AG04450 (cell line): ENCODE measurements at regions not wholly inside any gene's neighbourhood (a gene's known extent, or its start where the extent isn't known, plus 50 kb on each side); places are given as distances from the start of the nearest gene placed in this dataset.

Source experiments
- CTCF ChIA-PET: fragments of 300-600, 350-600 bp; formaldehyde crosslinking; extraction: SDS; loops from one replicate; lab custom pipeline; 2022; ENCODE audit warnings: antibody characterized with exemption, inconsistent platforms; lab: Charles Lee
- POLR2A ChIA-PET: fragments of 350-600 bp; formaldehyde crosslinking; extraction: SDS; loops from one replicate; lab custom pipeline; 2021; ENCODE audit warnings: antibody characterized with exemption, inconsistent platforms; lab: Yijun Ruan, JAX
- DNase-seq: peaks from one replicate; pipeline ENCODE4 v3.0.0-alpha.2; 2011; ENCODE audit warnings: low read depth, low spot score
- H3K27ac ChIP-seq: one replicate; pipeline ENCODE4 v1.5.1; 2012; ENCODE audit warnings: low read depth, low read length, control low read depth
- H3K27me3 ChIP-seq: one replicate; pipeline ENCODE4 v1.6.0; 2012; ENCODE audit warnings: low read length; ENCODE audit not compliant: control insufficient read depth, insufficient read depth
- H3K4me3 ChIP-seq: 2 replicates; pipeline ENCODE4 v1.5.1; 2011; ENCODE audit warnings: mild to moderate bottlenecking, low read depth, low read length, control low read depth
- H3K9me3 ChIP-seq: 2 replicates; pipeline ENCODE4 v1.5.1; 2012; ENCODE audit warnings: low read length; ENCODE audit not compliant: control insufficient read depth, insufficient read depth
- CTCF ChIP-seq: IDR thresholded peaks from 2 replicates; pipeline ENCODE4 v1.5.1; 2011; ENCODE audit warnings: low read depth, low read length, control low read depth, inconsistent platforms

GRCh38 chr6:1062786-1063545 is 248.9 kb upstream of the FOXQ1 start:
- peaks cover 5% of the 10 kb centered on the region for H3K27me3 ChIP-seq
- POLR2A ChIA-PET: no interaction called here
- no peak for TF ChIP-seq CTCF
- H3K4me3 ChIP-seq: no peak overlapping the region
- H3K27ac ChIP-seq: no peak overlapping the region
- CTCF ChIA-PET: no interaction called here
- H3K9me3 ChIP-seq: no peaks in the 10 kb centered on the region
- DNase-seq: no peak

DNA sequence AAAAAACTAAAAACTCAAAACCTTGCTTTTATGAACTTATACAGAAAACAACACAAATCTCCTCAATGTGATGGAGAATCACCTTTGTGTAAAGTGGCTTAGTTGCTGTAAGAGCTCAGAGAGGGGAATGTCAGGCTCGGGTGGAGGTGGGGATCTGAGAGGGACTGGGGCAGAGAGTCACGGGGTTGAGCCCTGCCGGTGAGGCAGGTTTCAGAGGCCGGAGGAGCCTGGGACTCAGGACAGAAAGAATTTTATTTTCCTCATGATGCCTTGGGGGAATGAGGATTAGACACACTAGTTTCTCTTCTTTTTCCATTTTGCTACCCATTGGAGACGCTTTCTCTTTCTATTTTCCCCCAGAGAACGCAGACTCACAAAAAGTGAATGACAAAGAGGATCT is 252.3 kb upstream of the FOXQ1 start:
- ChIA-PET CTCF (no interaction called here), POLR2A (no interaction called here)
- peaks cover 5% of the 10 kb centered on the region for H3K27me3 ChIP-seq
- no peak overlapping the region for H3K4me3 ChIP-seq
- no peak for DNase-seq
- no peak for TF ChIP-seq CTCF
- H3K27ac ChIP-seq: no peak overlapping the region
- H3K9me3 ChIP-seq: peaks cover 3% of the 10 kb centered on the region; the same call in 1 of the 2 replicates

DNA sequence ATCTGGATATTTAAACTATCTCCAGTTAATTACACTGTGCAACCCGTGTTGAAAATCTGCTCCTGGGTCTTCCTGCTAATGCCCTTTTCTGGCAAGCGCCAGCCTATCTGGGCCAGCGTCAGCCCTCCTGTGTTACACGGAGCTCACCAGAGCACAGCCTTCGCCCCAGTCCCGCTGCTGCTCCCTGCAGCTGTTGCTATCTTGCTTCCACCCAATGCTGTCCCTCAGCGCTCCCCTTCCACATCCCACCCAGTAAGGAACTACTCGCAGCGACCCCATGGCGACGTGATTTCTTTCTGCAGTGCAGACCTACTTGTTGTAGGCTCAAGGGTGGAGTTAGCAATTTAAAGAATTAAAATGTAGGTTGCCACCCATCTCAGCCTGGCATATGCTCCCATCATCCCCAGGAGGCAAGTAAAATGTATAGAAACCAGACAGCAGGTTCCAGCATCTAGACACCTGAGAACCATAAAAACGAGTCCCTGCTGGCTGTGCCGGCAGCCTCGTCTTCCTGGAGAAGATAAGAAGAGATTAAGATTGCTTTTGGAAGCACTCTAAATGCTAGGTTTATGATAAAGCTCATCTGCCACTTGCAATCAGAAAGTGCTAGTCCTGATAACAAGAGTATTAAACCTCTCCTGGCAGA is 254.3 kb upstream of the FOXQ1 start:
- peaks cover 3% of the 10 kb centered on the region; the same call in 1 of the 2 replicates for H3K9me3 ChIP-seq
- CTCF ChIA-PET: no interaction called here
- no peak for TF ChIP-seq CTCF
- DNase-seq: no peak
- H3K4me3 ChIP-seq: no peak overlapping the region
- no peak overlapping the region for H3K27ac ChIP-seq
- POLR2A ChIA-PET: no interaction called here
- peaks cover 5% of the 10 kb centered on the region for H3K27me3 ChIP-seq

DNA sequence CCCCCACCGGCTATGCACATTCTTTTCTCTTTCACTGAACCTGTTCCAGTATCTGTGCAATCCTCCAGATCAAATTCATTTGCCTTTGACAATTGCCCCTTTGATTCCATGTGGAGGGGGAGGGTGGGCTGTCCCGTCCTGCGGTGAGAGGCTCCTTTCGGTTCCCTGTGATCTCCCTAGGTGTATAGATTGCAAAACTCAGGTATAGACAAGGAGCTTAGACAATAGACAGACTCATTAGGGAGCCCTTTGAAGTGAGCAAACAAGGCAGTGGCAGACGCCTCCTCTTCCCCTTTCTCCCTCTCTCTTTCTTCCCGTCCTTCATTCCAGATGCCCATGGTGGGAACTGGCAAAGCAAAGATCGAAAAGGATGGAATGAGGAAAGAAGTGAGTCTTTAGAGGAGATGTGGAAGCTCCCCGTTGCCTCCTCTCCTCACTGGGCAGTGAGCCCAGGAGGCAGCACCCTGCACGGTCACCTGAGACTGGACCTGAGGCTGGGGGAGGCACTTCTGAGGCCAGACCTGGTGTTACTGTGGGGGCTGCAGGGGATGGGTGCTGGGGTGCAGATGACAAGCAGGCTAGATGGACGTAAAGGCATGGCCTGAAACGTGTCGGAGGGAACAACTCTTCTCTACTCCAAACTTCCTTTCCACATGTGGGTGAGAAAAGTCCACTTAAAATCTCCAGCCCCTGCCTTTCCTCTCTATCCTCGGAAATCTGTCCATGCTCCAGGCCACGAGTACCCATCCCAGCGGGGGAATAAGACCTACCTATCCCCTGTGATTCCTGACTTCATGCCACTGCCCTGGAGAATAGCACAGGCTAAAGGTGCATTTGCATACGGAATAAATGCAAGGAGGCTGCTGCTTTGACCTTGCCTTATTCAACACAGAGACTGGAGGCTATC is 256.6 kb upstream of the FOXQ1 start:
- DNase-seq: no peak
- Histone ChIP-seq H3K27me3 (peaks cover 8% of the 10 kb centered on the region), H3K4me3 (no peak overlapping the region), H3K9me3 (peaks cover 3% of the 10 kb centered on the region; the same call in 1 of the 2 replicates), H3K27ac (no peak overlapping the region)
- ChIA-PET CTCF (no interaction called here), POLR2A (no interaction called here)
- TF ChIP-seq CTCF: no peak

GRCh38 chr6:1054653-1055014 is 257.3 kb upstream of the FOXQ1 start:
- Histone ChIP-seq H3K27ac (no peak overlapping the region), H3K9me3 (peaks cover 3% of the 10 kb centered on the region; the same call in 1 of the 2 replicates), H3K4me3 (no peak overlapping the region), H3K27me3 (peaks cover 8% of the 10 kb centered on the region)
- ChIA-PET CTCF (no interaction called here), POLR2A (no interaction called here)
- no peak for TF ChIP-seq CTCF
- no peak for DNase-seq
